Transverse colon (tissue), 4 donors: ENCODE measurements at regions not wholly inside any gene's neighbourhood (a gene's known extent, or its start where the extent isn't known, plus 50 kb on each side); places are given as distances from the start of the nearest gene placed in this dataset.

ENCODE experiments used
- DNase-seq: peaks from one replicate; pipeline ENCODE4 v3.0.0-alpha.2; 2019
- H3K27ac ChIP-seq, 4 donors: fragments of 200-600 bp; sonication (generic); 2 replicates each; pipeline ENCODE4 v1.5.1; 2016 to 2018; ENCODE audit warnings: inconsistent platforms in 4 of 4
- H3K27me3 ChIP-seq: fragments of 200-600 bp; sonication (generic); 2 replicates; pipeline ENCODE4 v1.5.1; 2017; ENCODE audit warnings: inconsistent platforms
- H3K36me3 ChIP-seq, 4 donors: fragments of 200-600 bp; sonication (generic); 2 replicates each; pipeline ENCODE4 v1.5.1; 2017 to 2019; ENCODE audit warnings: inconsistent platforms in 4 of 4
- H3K4me1 ChIP-seq, 4 donors: fragments of 200-600 bp; sonication (generic); 2 replicates each; pipeline ENCODE4 v1.5.1; 2017 to 2020; ENCODE audit warnings: inconsistent platforms in 4 of 4
- H3K4me3 ChIP-seq, 4 donors: fragments of 200-600 bp; sonication (generic); 1 replicate in 1 of 4; 2 replicates in 3 of 4; pipeline versions ENCODE4 v1.5.1 to v1.6.1; 2017 to 2019; ENCODE audit warnings: inconsistent platforms in 4 of 4
- H3K9me3 ChIP-seq, 2 donors: fragments of 200-600 bp; sonication (generic); 2 replicates each; pipeline ENCODE4 v1.5.1; 2017 to 2019; ENCODE audit warnings: inconsistent platforms in 2 of 2
- CTCF ChIP-seq, 5 experiments: fragments of 200-600 bp in 3 of 5; fragments of 450-650 bp in 2 of 5; sonication (generic) in 3 of 5; IDR thresholded peaks; 1 replicate in 2 of 5; 2 replicates in 3 of 5; pipeline ENCODE4 v1.5.1; 2016 to 2017; ENCODE audit warnings: antibody characterized with exemption in 5 of 5, inconsistent platforms in 3 of 5, mild to moderate bottlenecking in 2 of 5, moderate library complexity in 1 of 5
- EP300 ChIP-seq: sonication (generic); formaldehyde crosslinking; IDR thresholded peaks from one replicate; pipeline ENCODE4 v1.6.1; 2017; ENCODE audit warnings: antibody characterized with exemption, low read depth
- POLR2A ChIP-seq: fragments of 450-650 bp; IDR thresholded peaks from one replicate; pipeline ENCODE4 v1.6.1; 2016; ENCODE audit warnings: antibody characterized with exemption, mild to moderate bottlenecking, moderate library complexity
- POLR2AphosphoS5 ChIP-seq, 3 donors: sonication (generic); formaldehyde crosslinking; IDR thresholded peaks; one replicate each; pipeline ENCODE4 v1.6.1; 2016; ENCODE audit warnings: antibody characterized with exemption in 3 of 3
- WGBS, 2 donors: methylation state at CpG; one replicate each; pipeline ENCODE4 v1.1.5; 2018; ENCODE audit warnings: low coverage in 1 of 2; 5-methylcytosine and 5-hydroxymethylcytosine counted together
- in situ Hi-C, 4 donors: fragments of 200-750 bp; cut with MboI; loops; one replicate each; pipeline versions ENCODE4 v1.15.0 to v1.15.1; 2017; ENCODE audit warnings: low sequenced_read_pairs in 3 of 4, low pct_ligation_motif_present in 1 of 4, low pct_unique_long_range_greater_than_20kb in 1 of 4
- intact Hi-C: fragments of 100-400 bp; cut with DNase I; formaldehyde crosslinking; loops from one replicate; pipeline ENCODE4 v1.15.1; 2023; ENCODE audit warnings: low total_unique reads

GRCh38 chr4:163773940-163774339 lies 279.4 kb downstream of the TMA16 start:
- H3K27me3 ChIP-seq = no peaks in the 10 kb centered on the region
- intact Hi-C loops (no loop called here), in situ Hi-C loops (no loop called here)
- no peaks in the 10 kb centered on the region for H3K9me3 ChIP-seq
- H3K4me1 ChIP-seq = no peaks in the 10 kb centered on the region
- no peaks in the 10 kb centered on the region for H3K36me3 ChIP-seq
- TF ChIP-seq CTCF (IDR thresholded peaks at IDR 0.05) (no peak), POLR2A (no peak), EP300 (no peak)
- DNase-seq = no peak
- no peak overlapping the region for H3K27ac ChIP-seq
- no peak overlapping the region for H3K4me3 ChIP-seq

GRCh38 chr4:163776957-163777356 lies 282.5 kb downstream of the TMA16 start:
- Histone ChIP-seq H3K4me1 (no peaks in the 10 kb centered on the region), H3K36me3 (no peaks in the 10 kb centered on the region), H3K27me3 (no peaks in the 10 kb centered on the region), H3K27ac (no peak overlapping the region), H3K9me3 (no peaks in the 10 kb centered on the region), H3K4me3 (no peak overlapping the region)
- WGBS, 2 donors = 57 to 72% methylated on average over 1 of the region's 1 CpG
- in situ Hi-C loops = no loop called here
- TF ChIP-seq POLR2AphosphoS5 (IDR thresholded peaks at IDR 0.05) (no peak), POLR2A (no peak), EP300 (no peak), CTCF (IDR thresholded peaks at IDR 0.05) (no peak)
- no peak for DNase-seq
- intact Hi-C loops = no loop called here

GRCh38 chr4:163781726-163782125 lies 287.2 kb downstream of the TMA16 start:
- Histone ChIP-seq H3K36me3 (no peaks in the 10 kb centered on the region), H3K27ac (no peak overlapping the region), H3K4me1 (no peaks in the 10 kb centered on the region), H3K4me3 (no peak overlapping the region), H3K27me3 (no peaks in the 10 kb centered on the region), H3K9me3 (no peaks in the 10 kb centered on the region)
- TF ChIP-seq POLR2A (no peak), POLR2AphosphoS5 (IDR thresholded peaks at IDR 0.05) (no peak), EP300 (no peak), CTCF (IDR thresholded peaks at IDR 0.05) (no peak)
- intact Hi-C loops = no loop called here
- in situ Hi-C loops = no loop called here
- no peak for DNase-seq
- 58 to 82% methylated on average over 2 of the region's 2 CpGs for WGBS, 2 donors

GRCh38 chr4:163790231-163790630 lies 295.7 kb downstream of the TMA16 start:
- TF ChIP-seq EP300 = no peak
- no peak for TF ChIP-seq CTCF (IDR thresholded peaks at IDR 0.05)
- TF ChIP-seq POLR2AphosphoS5 (IDR thresholded peaks at IDR 0.05) = no peak
- no peak for TF ChIP-seq POLR2A
- Histone ChIP-seq H3K27ac (no peak overlapping the region), H3K9me3 (no peaks in the 10 kb centered on the region), H3K27me3 (no peaks in the 10 kb centered on the region), H3K4me3 (no peak overlapping the region), H3K4me1 (no peaks in the 10 kb centered on the region), H3K36me3 (no peaks in the 10 kb centered on the region)
- in situ Hi-C loops = no loop called here
- intact Hi-C loops = no loop called here
- DNase-seq = no peak
- WGBS, 2 donors = 84 to 89% methylated on average over 3 of the region's 3 CpGs
